IMR-90 (cell line): ENCODE measurements at regions not wholly inside any gene's neighbourhood (a gene's known extent, or its start where the extent isn't known, plus 50 kb on each side); places are given as distances from the start of the nearest gene placed in this dataset.

Experiments used
- ATAC-seq: fragments of 200-7000 bp; cut with Tn5 transposase; 2 replicates; pipeline ENCODE4 v1.9.1; 2020; ENCODE audit warnings: low read depth, mild to moderate bottlenecking, moderate library complexity
- BruUV-seq: library from RNA; stranded (reverse); fragments of 400-500 nt; replicated peaks from 2 replicates; lab custom pipeline; 2021; lab: Mats Ljungman, UMichigan
- CTCF ChIA-PET: fragments of 300-600 bp; formaldehyde crosslinking; extraction: SDS; loops from one replicate; lab custom pipeline; 2021; ENCODE audit warnings: antibody characterized with exemption; lab: Yijun Ruan, JAX
- POLR2A ChIA-PET: fragments of 300-600 bp; sonication (Branson Sonifier 250); formaldehyde crosslinking; loops from one replicate; lab custom pipeline; 2022; ENCODE audit warnings: antibody characterized with exemption; ENCODE audit not compliant: unreplicated experiment; lab: Charles Lee
- DNase-seq: peaks from one replicate; pipeline ENCODE4 v3.0.0; 2013
- H2AFZ ChIP-seq: replicated peaks from 2 replicates; pipeline ENCODE3; 2013; ENCODE audit warnings: low read length, mild to moderate bottlenecking; ENCODE audit not compliant: poor library complexity
- H2AK5ac ChIP-seq: 2 replicates; pipeline ENCODE4 v1.6.1; 2013; ENCODE audit warnings: low read depth, low read length, inconsistent platforms
- H2AK9ac ChIP-seq: replicated peaks from 2 replicates; pipeline ENCODE3; 2013; ENCODE audit warnings: mild to moderate bottlenecking, low read depth, low read length, moderate library complexity; ENCODE audit not compliant: poor library complexity
- H2BK120ac ChIP-seq: 2 replicates; pipeline ENCODE4 v1.6.1; 2013; ENCODE audit warnings: low read depth, low read length, inconsistent platforms
- H2BK15ac ChIP-seq: 3 replicates; pipeline ENCODE4 v1.6.1; 2013; ENCODE audit warnings: low read depth, low read length, inconsistent platforms
- H2BK20ac ChIP-seq: 2 replicates; pipeline ENCODE4 v1.6.1; 2013; ENCODE audit warnings: low read depth, mild to moderate bottlenecking, inconsistent platforms, low read length, moderate library complexity
- H2BK5ac ChIP-seq: 2 replicates; pipeline ENCODE4 v1.6.1; 2013; ENCODE audit warnings: mild to moderate bottlenecking, low read depth, low read length, inconsistent platforms; ENCODE audit not compliant: poor library complexity, severe bottlenecking
- H3K14ac ChIP-seq: replicated peaks from 2 replicates; pipeline ENCODE4 v1.6.1; 2013; ENCODE audit warnings: low read depth, low read length, inconsistent platforms
- H3K18ac ChIP-seq: 2 replicates; pipeline ENCODE4 v1.6.1; 2013; ENCODE audit warnings: low read depth, low read length, control low read depth
- H3K23ac ChIP-seq: 2 replicates; pipeline ENCODE4 v1.6.1; 2013; ENCODE audit warnings: low read depth, low read length, inconsistent platforms
- H3K27ac ChIP-seq: 2 replicates; pipeline ENCODE4 v1.5.1; 2013; ENCODE audit warnings: mild to moderate bottlenecking, control low read depth, low read length; ENCODE audit not compliant: insufficient read depth
- H3K27me3 ChIP-seq: 2 replicates; pipeline ENCODE4 v1.6.1; 2013; ENCODE audit warnings: low read length; ENCODE audit not compliant: control insufficient read depth, insufficient read depth
- H3K36me3 ChIP-seq: 2 replicates; pipeline ENCODE4 v1.6.1; 2013; ENCODE audit warnings: low read length, mixed read lengths; ENCODE audit not compliant: control insufficient read depth, insufficient read depth
- H3K4ac ChIP-seq: 2 replicates; pipeline ENCODE4 v1.6.1; 2013; ENCODE audit warnings: low read depth, low read length, inconsistent platforms
- H3K4me1 ChIP-seq: 2 replicates; pipeline ENCODE4 v1.6.1; 2013; ENCODE audit warnings: low read length, mixed read lengths; ENCODE audit not compliant: control insufficient read depth, insufficient read depth
- H3K4me2 ChIP-seq: 2 replicates; pipeline ENCODE4 v1.6.1; 2013; ENCODE audit warnings: low read depth, mild to moderate bottlenecking, control low read depth, low read length, moderate library complexity
- H3K4me3 ChIP-seq: 2 replicates; pipeline ENCODE4 v1.5.1; 2013; ENCODE audit warnings: low read depth, mild to moderate bottlenecking, control low read depth, low read length, moderate library complexity; ENCODE audit not compliant: insufficient read depth
- H3K56ac ChIP-seq: 2 replicates; pipeline ENCODE4 v1.6.1; 2013; ENCODE audit warnings: low read length, inconsistent platforms; ENCODE audit not compliant: insufficient read depth; ENCODE audit errors: extremely low read depth
- H3K79me1 ChIP-seq, 2 experiments: 2 replicates each; pipeline ENCODE4 v1.6.1; 2013; ENCODE audit warnings: low read length in 2 of 2, inconsistent platforms in 1 of 2, low read depth in 1 of 2
- H3K9ac ChIP-seq: 2 replicates; pipeline ENCODE4 v1.6.1; 2013; ENCODE audit warnings: low read depth, low read length, control low read depth
- H3K9me1 ChIP-seq: 2 replicates; pipeline ENCODE4 v1.6.1; 2013; ENCODE audit warnings: low read length, inconsistent platforms; ENCODE audit not compliant: insufficient read depth
- H3K9me3 ChIP-seq: 2 replicates; pipeline ENCODE4 v1.6.1; 2013; ENCODE audit warnings: low read length; ENCODE audit not compliant: control insufficient read depth, insufficient read depth
- H4K20me1 ChIP-seq: 2 replicates; pipeline ENCODE4 v1.6.1; 2013; ENCODE audit warnings: low read length, inconsistent platforms; ENCODE audit not compliant: insufficient read depth
- H4K5ac ChIP-seq: 2 replicates; pipeline ENCODE4 v1.6.1; 2013; ENCODE audit warnings: mild to moderate bottlenecking, low read depth, low read length, control low read depth
- H4K8ac ChIP-seq, 2 experiments: 2 replicates each; pipeline ENCODE4 v1.6.1; 2013; ENCODE audit warnings: low read depth in 2 of 2, low read length in 2 of 2, control low read depth in 1 of 2, inconsistent platforms in 1 of 2
- H4K91ac ChIP-seq: 2 replicates; pipeline ENCODE4 v1.6.1; 2013; ENCODE audit warnings: low read depth, low read length, inconsistent platforms; ENCODE audit not compliant: insufficient read depth
- BHLHE40 ChIP-seq: fragments of 150-350 bp; IDR thresholded peaks from 2 replicates; pipeline ENCODE4 v1.6.1; 2016; ENCODE audit warnings: mild to moderate bottlenecking, low read depth, low read length
- CEBPB ChIP-seq: IDR thresholded peaks from 2 replicates; pipeline ENCODE4 v1.6.1; 2012; ENCODE audit warnings: low read depth, low read length, improper control_type of control experiment
- CHD1 ChIP-seq: IDR thresholded peaks from 2 replicates; pipeline ENCODE4 v1.6.1; 2012; ENCODE audit warnings: low read depth, low read length, improper control_type of control experiment
- CTCF ChIP-seq: conservative IDR thresholded peaks from 2 replicates; pipeline ENCODE4 v1.5.1; 2012; ENCODE audit warnings: mild to moderate bottlenecking, low read depth, low read length, improper control_type of control experiment
- ELK1 ChIP-seq: fragments of 150-350 bp; IDR thresholded peaks from 2 replicates; pipeline ENCODE4 v1.6.1; 2016; ENCODE audit warnings: low read depth, mild to moderate bottlenecking, low read length, moderate library complexity, borderline replicate concordance
- FOS ChIP-seq: fragments of 150-350 bp; IDR thresholded peaks from 2 replicates; pipeline ENCODE4 v1.6.1; 2016; ENCODE audit warnings: low read depth, low read length
- MAFK ChIP-seq: IDR thresholded peaks from 2 replicates; pipeline ENCODE4 v1.6.1; 2012; ENCODE audit warnings: low read depth, low read length, improper control_type of control experiment
- MAZ ChIP-seq: IDR thresholded peaks from 2 replicates; pipeline ENCODE4 v1.6.1; 2012; ENCODE audit warnings: low read depth, mild to moderate bottlenecking, low read length, improper control_type of control experiment, moderate library complexity, borderline replicate concordance
- MXI1 ChIP-seq: IDR thresholded peaks from 2 replicates; pipeline ENCODE4 v1.6.1; 2012; ENCODE audit warnings: low read depth, mild to moderate bottlenecking, low read length, moderate library complexity, borderline replicate concordance
- NFE2L2 ChIP-seq: fragments of 150-350 bp; IDR thresholded peaks from 2 replicates; pipeline ENCODE4 v1.6.1; 2016; ENCODE audit warnings: low read depth, mild to moderate bottlenecking, low read length
- POLR2A ChIP-seq: IDR thresholded peaks from 2 replicates; pipeline ENCODE4 v1.6.1; 2012; ENCODE audit warnings: mild to moderate bottlenecking, low read depth, low read length
- RAD21 ChIP-seq: IDR thresholded peaks from 2 replicates; pipeline ENCODE4 v1.6.1; 2012; ENCODE audit warnings: low read length, improper control_type of control experiment
- RCOR1 ChIP-seq: IDR thresholded peaks from 2 replicates; pipeline ENCODE4 v1.6.1; 2012; ENCODE audit warnings: mild to moderate bottlenecking, low read length, improper control_type of control experiment; ENCODE audit not compliant: insufficient replicate concordance
- RFX5 ChIP-seq: IDR thresholded peaks from 2 replicates; pipeline ENCODE4 v1.8.0; 2012; ENCODE audit warnings: low read depth, mild to moderate bottlenecking, low read length, moderate library complexity
- SMC3 ChIP-seq: fragments of 150-350 bp; IDR thresholded peaks from 2 replicates; pipeline ENCODE4 v1.6.1; 2016; ENCODE audit warnings: low read depth, mild to moderate bottlenecking, antibody characterized with exemption, low read length, moderate library complexity
- USF2 ChIP-seq: fragments of 150-350 bp; IDR thresholded peaks from 2 replicates; pipeline ENCODE4 v1.6.1; 2017; ENCODE audit warnings: mild to moderate bottlenecking, antibody characterized with exemption, low read length, low read depth
- WGBS, 2 experiments: methylation state at CpG; one replicate each; pipeline versions ENCODE4 v1.1.5 to v1.1.7; 2013; ENCODE audit warnings: missing lambda C conversion rate in 2 of 2; ENCODE audit not compliant: insufficient read length in 1 of 2; ENCODE audit errors: extremely low coverage in 2 of 2; 5-methylcytosine and 5-hydroxymethylcytosine counted together
- dilution Hi-C: fragments of 300-500 bp; cut with HindIII; formaldehyde crosslinking; loops from one replicate; pipeline ENCODE4 v1.14.3; 2018; ENCODE audit warnings: low sequenced_read_pairs; ENCODE audit not compliant: unreplicated experiment
- in situ Hi-C: fragments of 300-500 bp; cut with MboI; formaldehyde crosslinking; loops from 3 replicates; pipeline ENCODE4 v1.14.3; 2019; ENCODE audit warnings: low sequenced_read_pairs, inconsistent platforms, mixed read lengths
- intact Hi-C: fragments of 100-400 bp; cut with micrococcal nuclease; formaldehyde crosslinking; loops from 2 replicates; pipeline ENCODE4 v1.10.0; 2022

GRCh38 chr10:121106611-121107010 lies 255.4 kb downstream of the WDR11 start:
- H3K27ac ChIP-seq, result no peak overlapping the region
- H3K4ac ChIP-seq, result no peak overlapping the region
- H2BK20ac ChIP-seq, result no peak overlapping the region
- H2BK5ac ChIP-seq, result no peak overlapping the region
- H4K20me1 ChIP-seq, result no peaks in the 10 kb centered on the region
- no peak overlapping the region for H3K4me2 ChIP-seq
- H3K14ac ChIP-seq, result no peak overlapping the region
- dilution Hi-C loops, result no loop called here
- H3K27me3 ChIP-seq, result no peaks in the 10 kb centered on the region
- no peak for DNase-seq
- H2BK15ac ChIP-seq, result no peak overlapping the region
- CTCF ChIA-PET, result no interaction called here
- TF ChIP-seq USF2 (no peak), ELK1 (no peak), FOS (no peak), BHLHE40 (no peak), MXI1 (no peak), NFE2L2 (no peak), POLR2A (no peak), RCOR1 (no peak), RFX5 (no peak), RAD21 (no peak), MAFK (no peak), CTCF (no peak), MAZ (no peak), CHD1 (no peak), SMC3 (no peak), CEBPB (no peak)
- no peak overlapping the region for H4K91ac ChIP-seq
- no peaks in the 10 kb centered on the region for H3K9me1 ChIP-seq
- H2BK120ac ChIP-seq, result no peak overlapping the region
- H3K4me3 ChIP-seq, result no peak overlapping the region
- POLR2A ChIA-PET, result no interaction called here
- no peak overlapping the region for H3K18ac ChIP-seq
- no peak overlapping the region for H2AFZ ChIP-seq
- no peak overlapping the region for H3K56ac ChIP-seq
- no peaks in the 10 kb centered on the region for H3K79me1 ChIP-seq
- H4K8ac ChIP-seq, result no peak overlapping the region
- H3K4me1 ChIP-seq, result no peaks in the 10 kb centered on the region
- no peak overlapping the region for H4K5ac ChIP-seq
- no CpG with 5 or more reads among the region's 4 CpGs for WGBS, 2 experiments
- H3K36me3 ChIP-seq, result no peaks in the 10 kb centered on the region
- BruUV-seq, result no TSS peak
- ATAC-seq, result no peak
- in situ Hi-C loops, result no loop called here
- intact Hi-C loops, result no loop called here
- peaks cover 23% of the 10 kb centered on the region for H3K9me3 ChIP-seq
- no peak overlapping the region for H2AK9ac ChIP-seq
- no peak overlapping the region for H3K23ac ChIP-seq
- no peak overlapping the region for H3K9ac ChIP-seq
- no peak overlapping the region for H2AK5ac ChIP-seq
